GM12864 (cell line): ENCODE measurements at regions not wholly inside any gene's neighbourhood (a gene's known extent, or its start where the extent isn't known, plus 50 kb on each side); places are given as distances from the start of the nearest gene placed in this dataset.

ENCODE experiments used
- DNase-seq: peaks from one replicate; pipeline ENCODE4 v3.0.0-alpha.2; 2011; ENCODE audit warnings: low read depth
- H3K4me3 ChIP-seq: 2 replicates; pipeline ENCODE4 v1.5.1; 2011; ENCODE audit warnings: mild to moderate bottlenecking, low read depth, low read length, control low read depth
- TF ChIP-seq, protein P1 (sequence below): IDR thresholded peaks from 2 replicates; pipeline ENCODE4 v1.5.1; 2011; ENCODE audit warnings: low read depth, mild to moderate bottlenecking, moderate library complexity, low read length, control low read depth, inconsistent platforms; ENCODE audit errors: missing control alignments

DNA sequence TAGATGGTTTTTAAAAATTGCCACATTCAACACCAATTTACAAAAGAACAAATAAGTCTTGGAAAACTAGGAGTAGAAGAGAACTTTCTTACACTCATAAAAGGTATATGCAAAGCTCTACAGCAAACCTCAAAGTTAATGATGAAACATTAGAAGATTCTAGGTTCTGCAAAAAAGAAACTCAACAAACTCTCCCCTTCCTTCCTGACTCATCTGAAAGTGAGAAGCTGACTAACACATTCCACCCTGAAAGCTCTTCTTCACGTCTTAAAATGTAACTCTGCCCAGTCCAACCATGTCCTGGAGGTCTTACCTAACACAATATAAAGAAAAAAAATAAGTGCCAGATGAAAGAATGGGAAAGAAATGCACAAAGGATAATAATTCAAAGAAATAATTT is 218.9 kb upstream of the ISX start:
- no peak overlapping the region for H3K4me3 ChIP-seq
- TF ChIP-seq, protein P1, sequence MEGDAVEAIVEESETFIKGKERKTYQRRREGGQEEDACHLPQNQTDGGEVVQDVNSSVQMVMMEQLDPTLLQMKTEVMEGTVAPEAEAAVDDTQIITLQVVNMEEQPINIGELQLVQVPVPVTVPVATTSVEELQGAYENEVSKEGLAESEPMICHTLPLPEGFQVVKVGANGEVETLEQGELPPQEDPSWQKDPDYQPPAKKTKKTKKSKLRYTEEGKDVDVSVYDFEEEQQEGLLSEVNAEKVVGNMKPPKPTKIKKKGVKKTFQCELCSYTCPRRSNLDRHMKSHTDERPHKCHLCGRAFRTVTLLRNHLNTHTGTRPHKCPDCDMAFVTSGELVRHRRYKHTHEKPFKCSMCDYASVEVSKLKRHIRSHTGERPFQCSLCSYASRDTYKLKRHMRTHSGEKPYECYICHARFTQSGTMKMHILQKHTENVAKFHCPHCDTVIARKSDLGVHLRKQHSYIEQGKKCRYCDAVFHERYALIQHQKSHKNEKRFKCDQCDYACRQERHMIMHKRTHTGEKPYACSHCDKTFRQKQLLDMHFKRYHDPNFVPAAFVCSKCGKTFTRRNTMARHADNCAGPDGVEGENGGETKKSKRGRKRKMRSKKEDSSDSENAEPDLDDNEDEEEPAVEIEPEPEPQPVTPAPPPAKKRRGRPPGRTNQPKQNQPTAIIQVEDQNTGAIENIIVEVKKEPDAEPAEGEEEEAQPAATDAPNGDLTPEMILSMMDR, result no peak
- no peak for DNase-seq

DNA sequence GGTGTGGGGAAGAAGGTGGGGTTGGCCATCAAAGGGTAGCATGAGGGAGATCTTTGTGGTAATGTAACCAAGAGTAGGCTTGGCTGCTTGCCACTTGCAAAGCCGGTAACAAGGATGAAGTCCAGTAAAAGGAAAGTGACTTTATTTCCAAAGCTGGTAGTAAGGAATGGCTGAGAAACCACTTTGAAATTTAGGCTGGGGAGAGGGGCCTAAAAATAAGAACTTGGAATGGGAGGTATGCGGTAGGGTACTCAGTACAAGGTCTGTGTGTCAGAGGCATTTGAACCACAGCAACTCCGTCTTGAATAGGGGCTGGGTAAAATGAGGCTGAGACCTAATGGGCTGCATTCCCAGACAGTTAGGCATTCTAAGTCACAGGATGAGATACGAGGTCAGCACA is 216.0 kb upstream of the ISX start:
- no peak for DNase-seq
- TF ChIP-seq, protein P1, result no peak

GRCh38 chr22:34851918-34852662 is 213.9 kb upstream of the ISX start:
- H3K4me3 ChIP-seq, result no peak overlapping the region
- DNase-seq, result no peak
- TF ChIP-seq, protein P1, result no peak

More for the DNA sequence above, 216.0 kb upstream of the ISX start:
- H3K4me3 ChIP-seq, result no peak overlapping the region

DNA sequence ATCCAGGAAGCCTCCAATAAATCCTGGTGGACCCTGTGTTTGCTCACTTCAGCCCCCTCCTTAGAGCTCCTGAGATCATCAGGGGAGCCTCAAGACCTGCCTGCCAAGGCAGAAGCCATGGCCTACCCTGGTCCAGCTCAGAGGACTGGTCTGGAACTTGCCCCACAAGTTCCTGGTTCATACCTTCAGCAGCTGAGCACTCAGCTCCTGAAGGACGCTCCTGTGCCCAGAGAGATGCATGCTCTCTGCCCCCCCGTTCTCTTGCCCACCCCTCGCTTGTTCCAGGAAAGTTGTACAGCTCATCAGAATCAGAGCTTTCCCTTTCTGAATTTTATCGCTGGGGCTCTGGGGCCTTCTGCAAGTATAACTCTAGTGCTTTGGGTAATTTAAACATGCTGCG is 210.5 kb upstream of the ISX start:
- TF ChIP-seq, protein P1, result no peak
- no peak for DNase-seq

GRCh38 chr22:34858066-34858465 is 207.9 kb upstream of the ISX start:
- DNase-seq, result no peak
- TF ChIP-seq, protein P1, result no peak
- no peak overlapping the region for H3K4me3 ChIP-seq

More for the DNA sequence above, 210.5 kb upstream of the ISX start:
- H3K4me3 ChIP-seq, result no peak overlapping the region

GRCh38 chr22:34861787-34862186 is 204.2 kb upstream of the ISX start:
- TF ChIP-seq, protein P1, result no peak
- DNase-seq, result no peak
- H3K4me3 ChIP-seq, result no peak overlapping the region

GRCh38 chr22:34866081-34866480 is 199.9 kb upstream of the ISX start:
- TF ChIP-seq, protein P1, result no peak
- DNase-seq, result no peak

More at GRCh38 chr22:34866081-34866480, 199.9 kb upstream of the ISX start:
- H3K4me3 ChIP-seq, result no peak overlapping the region
